OCI-LY1 (cell line): ENCODE measurements at regions not wholly inside any gene's neighbourhood (a gene's known extent, or its start where the extent isn't known, plus 50 kb on each side); places are given as distances from the start of the nearest gene placed in this dataset.

Experiments used
- H2AFZ ChIP-seq: fragments of 200-600 bp; sonication (generic), shearing (Covaris generic); 2 replicates; pipeline ENCODE4 v1.6.0; 2014; ENCODE audit warnings: antibody characterized with exemption, mild to moderate bottlenecking, low read length
- H3F3A ChIP-seq: fragments of 200-600 bp; sonication (generic), shearing (Covaris generic); 2 replicates; pipeline ENCODE4 v1.6.0; 2014; ENCODE audit warnings: mild to moderate bottlenecking, antibody characterized with exemption, low read length, moderate library complexity; ENCODE audit not compliant: insufficient read depth
- H3K27ac ChIP-seq: fragments of 200-600 bp; sonication (generic); 2 replicates; pipeline ENCODE4 v1.5.1; 2014; ENCODE audit warnings: low read length, mixed run types, mild to moderate bottlenecking, low read depth; ENCODE audit not compliant: poor library complexity, severe bottlenecking
- H3K27me3 ChIP-seq: fragments of 200-600 bp; sonication (generic); 2 replicates; pipeline ENCODE4 v1.6.0; 2014; ENCODE audit warnings: antibody characterized with exemption, mild to moderate bottlenecking, low read length, moderate library complexity; ENCODE audit not compliant: insufficient read depth
- H3K36me3 ChIP-seq: fragments of 200-600 bp; sonication (generic); 2 replicates; pipeline ENCODE4 v1.6.1; 2014; ENCODE audit warnings: mild to moderate bottlenecking, antibody characterized with exemption, low read length, moderate library complexity, mixed read lengths; ENCODE audit not compliant: insufficient read depth
- H3K4me1 ChIP-seq: fragments of 200-600 bp; sonication (generic); 2 replicates; pipeline ENCODE4 v1.5.1; 2014; ENCODE audit warnings: mild to moderate bottlenecking, low read length, moderate library complexity; ENCODE audit not compliant: insufficient read depth, severe bottlenecking
- H3K4me2 ChIP-seq: fragments of 200-600 bp; sonication (generic), shearing (Covaris generic); 2 replicates; pipeline ENCODE4 v1.6.1; 2014; ENCODE audit warnings: low read length
- H3K4me3 ChIP-seq: fragments of 200-600 bp; sonication (generic); 2 replicates; pipeline ENCODE4 v1.5.1; 2014; ENCODE audit warnings: low read length, low read depth, mild to moderate bottlenecking, mixed read lengths; ENCODE audit not compliant: poor library complexity, severe bottlenecking
- H3K79me2 ChIP-seq: fragments of 200-600 bp; shearing (Covaris generic); 2 replicates; pipeline ENCODE4 v1.6.1; 2016; ENCODE audit warnings: mixed run types, low read length, mixed read lengths; ENCODE audit not compliant: insufficient read depth
- H3K9ac ChIP-seq: fragments of 200-600 bp; sonication (generic), shearing (Covaris generic); 2 replicates; pipeline ENCODE4 v1.6.1; 2014; ENCODE audit warnings: mild to moderate bottlenecking, low read length, mixed read lengths
- H3K9me2 ChIP-seq: fragments of 200-600 bp; sonication (generic), shearing (Covaris generic); 2 replicates; pipeline ENCODE4 v1.6.1; 2014; ENCODE audit warnings: low read depth, mild to moderate bottlenecking, low read length, mixed read lengths
- H3K9me3 ChIP-seq: fragments of 200-600 bp; shearing (Covaris generic); 2 replicates; pipeline ENCODE4 v1.6.1; 2014; ENCODE audit warnings: low read length, mixed read lengths
- H4K20me1 ChIP-seq: fragments of 200-600 bp; sonication (generic), shearing (Covaris generic); 2 replicates; pipeline ENCODE4 v1.6.0; 2016; ENCODE audit warnings: mild to moderate bottlenecking, low read length; ENCODE audit not compliant: insufficient read depth
- CTCF ChIP-seq: fragments of 200-600 bp; sonication (generic), shearing (Covaris generic); IDR thresholded peaks from 2 replicates; pipeline ENCODE4 v1.5.1; 2017; ENCODE audit warnings: mild to moderate bottlenecking, antibody characterized with exemption, low read length, moderate library complexity, mixed read lengths
- EZH2 ChIP-seq: fragments of 200-600 bp; sonication (generic), shearing (Covaris generic); IDR thresholded peaks from 2 replicates; pipeline ENCODE4 v1.8.0; 2017; ENCODE audit warnings: borderline replicate concordance, mixed run types, mild to moderate bottlenecking, antibody characterized with exemption, low read length, moderate library complexity, mixed read lengths

DNA sequence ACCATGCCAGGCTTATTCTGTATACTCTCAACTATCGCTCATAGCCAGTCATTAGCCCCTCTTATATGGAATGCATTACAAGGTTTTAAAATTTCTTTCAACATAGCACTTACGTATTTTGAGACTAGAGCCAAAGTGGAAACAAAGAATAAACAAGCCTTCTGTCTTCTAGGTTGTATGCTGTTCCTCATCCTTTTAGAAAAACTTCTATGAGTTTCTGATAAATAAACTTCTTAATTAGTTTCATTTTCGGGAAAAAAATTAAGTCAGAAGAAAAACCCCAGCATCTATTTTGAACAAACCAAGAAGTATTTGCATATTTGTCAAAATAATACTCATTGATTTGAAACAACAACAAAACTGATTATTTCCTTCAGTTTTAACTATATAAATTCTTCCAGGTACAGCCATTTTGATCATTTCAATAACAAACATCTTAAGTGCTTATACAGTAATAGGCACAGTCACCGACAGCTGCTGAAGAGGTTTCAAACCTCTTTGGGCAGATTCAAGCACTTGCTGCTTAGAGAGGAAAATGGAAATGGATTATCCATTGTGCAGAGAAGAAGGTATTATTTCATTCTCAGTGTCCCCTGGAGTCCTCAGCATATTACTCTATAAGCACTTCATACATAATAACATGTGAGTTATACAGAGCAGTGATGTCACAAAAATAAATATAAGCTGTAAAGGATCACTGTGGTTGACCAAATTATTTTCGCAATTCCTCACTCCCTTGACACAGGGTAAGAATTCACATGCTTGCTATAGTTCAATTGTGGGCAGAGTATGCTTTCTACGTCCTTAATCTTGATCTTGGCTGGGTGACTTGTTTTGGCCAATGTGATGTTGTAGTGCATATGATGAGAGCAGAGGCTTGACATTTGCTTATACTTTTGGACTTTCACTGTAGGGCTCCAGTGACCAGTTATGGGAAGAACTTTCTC lies 833.8 kb downstream of the TRIB2 start:
- Histone ChIP-seq H3K9me2 (no peaks in the 10 kb centered on the region), H3K4me3 (no peak overlapping the region), H3K4me2 (no peak overlapping the region), H3K27me3 (no peaks in the 10 kb centered on the region), H3K27ac (no peak overlapping the region), H3K79me2 (no peaks in the 10 kb centered on the region), H3F3A (no peaks in the 10 kb centered on the region), H3K9ac (no peak overlapping the region), H2AFZ (no peak overlapping the region), H3K36me3 (no peaks in the 10 kb centered on the region), H3K9me3 (no peaks in the 10 kb centered on the region), H3K4me1 (no peaks in the 10 kb centered on the region), H4K20me1 (no peaks in the 10 kb centered on the region)
- TF ChIP-seq CTCF (no peak), EZH2 (no peak)

DNA sequence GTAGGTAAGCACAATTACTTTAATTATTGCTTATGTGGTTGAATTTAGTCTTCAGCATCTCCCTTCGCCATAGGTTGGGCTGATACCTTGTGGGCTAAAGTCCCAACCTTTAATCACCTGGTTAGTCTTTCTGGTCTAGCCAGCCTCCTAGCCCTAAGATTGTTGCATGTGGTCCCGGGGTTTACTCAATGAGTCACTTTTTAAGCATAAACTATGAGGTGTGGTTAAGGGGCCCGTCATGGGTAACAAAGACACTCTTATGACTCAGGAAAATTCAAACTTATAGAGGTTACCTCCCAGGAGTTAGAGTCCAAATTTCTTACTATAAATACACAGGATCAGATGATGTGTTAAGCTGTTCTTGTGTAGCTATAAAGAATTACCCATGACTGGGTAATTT lies 841.6 kb downstream of the TRIB2 start:
- Histone ChIP-seq H3K9me3 (no peaks in the 10 kb centered on the region), H3K4me2 (no peak overlapping the region), H3K4me3 (no peak overlapping the region), H3K9ac (no peak overlapping the region), H3K27ac (no peak overlapping the region), H2AFZ (no peak overlapping the region), H3F3A (no peaks in the 10 kb centered on the region), H3K27me3 (no peaks in the 10 kb centered on the region), H3K9me2 (no peaks in the 10 kb centered on the region), H3K36me3 (no peaks in the 10 kb centered on the region), H3K4me1 (no peaks in the 10 kb centered on the region), H4K20me1 (no peaks in the 10 kb centered on the region), H3K79me2 (no peaks in the 10 kb centered on the region)
- TF ChIP-seq EZH2 (no peak), CTCF (no peak)

- H3K9ac ChIP-seq, result no peak overlapping the region
- H3K9me2 ChIP-seq, result no peaks in the 10 kb centered on the region
- H3K79me2 ChIP-seq, result no peaks in the 10 kb centered on the region
- no peak overlapping the region for H3K4me3 ChIP-seq
- no peak overlapping the region for H2AFZ ChIP-seq
- no peak overlapping the region for H3K4me2 ChIP-seq
- TF ChIP-seq EZH2 (no peak), CTCF (no peak)
- no peaks in the 10 kb centered on the region for H3K36me3 ChIP-seq
- no peaks in the 10 kb centered on the region for H3F3A ChIP-seq
- no peaks in the 10 kb centered on the region for H3K9me3 ChIP-seq
- no peaks in the 10 kb centered on the region for H3K27me3 ChIP-seq
- H3K27ac ChIP-seq, result no peak overlapping the region
- no peaks in the 10 kb centered on the region for H3K4me1 ChIP-seq
- H4K20me1 ChIP-seq, result no peaks in the 10 kb centered on the region
These were observed 843.6 kb downstream of the TRIB2 start for GRCh38 chr2:13560322-13560721.
